ENCODE measurements at regions not wholly inside any gene's neighbourhood (a gene's known extent, or its start where the extent isn't known, plus 50 kb on each side); places are given as distances from the start of the nearest gene placed in this dataset.
A peak's percentile ranks its signal among the peaks of the same experiment; 100 is the strongest.

DNA sequence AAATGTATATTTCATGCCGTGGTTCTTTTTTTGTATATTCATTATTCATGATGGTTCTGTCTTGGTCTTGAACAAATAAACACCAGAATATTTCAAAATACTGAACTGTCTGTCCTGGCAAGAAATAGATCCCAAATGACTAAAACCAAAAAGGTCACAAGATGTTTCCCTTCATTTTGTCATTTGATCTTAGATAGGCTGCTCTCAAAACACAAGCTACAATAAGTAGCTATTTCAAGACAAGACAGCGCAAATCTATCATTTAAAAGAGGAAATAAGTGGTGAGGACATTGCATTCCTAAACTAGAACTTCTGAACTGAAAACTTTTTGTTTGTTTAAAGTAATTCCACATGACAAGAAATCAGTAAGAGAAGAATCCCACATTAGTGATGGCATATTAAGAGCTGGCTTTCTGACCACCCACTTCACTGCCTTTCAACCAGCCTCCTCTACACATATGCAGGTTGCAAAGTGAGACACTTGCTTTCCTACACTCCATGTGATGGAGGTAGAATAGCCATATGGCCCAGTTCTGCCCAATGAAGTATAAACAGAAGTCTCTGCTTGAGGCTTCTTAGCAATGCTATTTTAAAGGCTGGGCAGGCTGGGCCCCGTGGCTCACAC, 54.4 kb upstream of the CCDC28A start:
- Histone ChIP-seq H3K27ac (ENCODE audit: low read depth in 1 of 2, low read length in 2 of 2) (peak overlapping the region in 1 of 2 donors; percentile 42), H3K9ac (ENCODE audit: low read depth in 1 of 2, low read length in 2 of 2) (no peak overlapping the region), H3K9me3 (ENCODE audit: control insufficient read depth in 4 of 4, low read length in 3 of 4) (no peaks in the 10 kb centered on the region), H3K4me1 (ENCODE audit: control insufficient read depth in 4 of 4, insufficient read depth in 4 of 4, low read length in 3 of 4) (peaks cover 6 to 8% (median 6%) of the 10 kb centered on the region in 4 donors), H3K4me3 (ENCODE audit: low read depth in 1 of 3, low read length in 3 of 3) (no peak overlapping the region), H3K27me3 (ENCODE audit: control insufficient read depth in 4 of 4, insufficient read depth in 4 of 4, low read length in 3 of 4) (no peaks in the 10 kb centered on the region), H3K36me3 (ENCODE audit: control insufficient read depth in 4 of 4, insufficient read depth in 3 of 4, low read depth in 1 of 4, low read length in 3 of 4) (no peaks in the 10 kb centered on the region)
- 82% methylated on average over 3 of the region's 3 CpGs for WGBS
- TF ChIP-seq RAD21 (IDR thresholded peaks at IDR 0.05), result peak in 1 of 2 donors; percentile 14
- peak; percentile 93 for TF ChIP-seq NR2F2 (IDR thresholded peaks at IDR 0.05)
- TF ChIP-seq SP1 (IDR thresholded peaks at IDR 0.05), result peak; percentile 17
- TF ChIP-seq EGR1 (IDR thresholded peaks at IDR 0.05; ENCODE audit: low read depth in 2 of 2), result no peak
- no peak for DNase-seq (ENCODE audit: low spot score)

DNA sequence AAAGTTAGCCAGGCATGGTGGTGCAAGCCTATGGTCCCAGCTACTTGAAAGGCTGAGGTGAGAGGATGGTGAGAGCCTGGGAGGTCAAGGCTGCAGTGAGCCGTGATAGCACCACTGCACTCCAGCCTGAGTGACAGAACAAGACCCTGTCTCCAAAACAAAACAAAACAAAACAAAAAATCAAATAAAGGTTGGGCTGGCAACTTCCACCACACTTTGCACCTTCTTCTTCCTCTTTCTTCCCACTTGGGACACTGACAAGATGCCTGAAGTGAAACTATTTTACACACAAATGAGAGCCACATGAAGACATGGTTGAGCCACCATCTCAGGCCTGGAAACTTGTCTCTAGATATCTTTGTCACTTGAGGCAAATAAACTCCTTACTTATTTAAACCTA, 53.8 kb upstream of the CCDC28A start:
- 67% methylated on average over 1 of the region's 1 CpG for WGBS
- TF ChIP-seq YY1 (IDR thresholded peaks at IDR 0.05) (no peak), JUND (IDR thresholded peaks at IDR 0.05) (no peak), SP1 (IDR thresholded peaks at IDR 0.05) (no peak), FOXA1 (IDR thresholded peaks at IDR 0.05) (no peak), NR2F2 (IDR thresholded peaks at IDR 0.05) (no peak), FOXA2 (IDR thresholded peaks at IDR 0.05) (no peak), TAF1 (conservative IDR thresholded peaks at IDR 0.05) (no peak), RXRA (IDR thresholded peaks at IDR 0.05) (no peak), EGR1 (IDR thresholded peaks at IDR 0.05; ENCODE audit: low read depth in 2 of 2) (no peak), RAD21 (IDR thresholded peaks at IDR 0.05) (no peak), HNF4G (IDR thresholded peaks at IDR 0.05) (no peak), GABPA (IDR thresholded peaks at IDR 0.05 in 1 of 2, conservative IDR thresholded peaks at IDR 0.05 in 1 of 2) (no peak), HNF4A (conservative IDR thresholded peaks at IDR 0.05) (no peak)
- TF ChIP-seq, protein P1, sequence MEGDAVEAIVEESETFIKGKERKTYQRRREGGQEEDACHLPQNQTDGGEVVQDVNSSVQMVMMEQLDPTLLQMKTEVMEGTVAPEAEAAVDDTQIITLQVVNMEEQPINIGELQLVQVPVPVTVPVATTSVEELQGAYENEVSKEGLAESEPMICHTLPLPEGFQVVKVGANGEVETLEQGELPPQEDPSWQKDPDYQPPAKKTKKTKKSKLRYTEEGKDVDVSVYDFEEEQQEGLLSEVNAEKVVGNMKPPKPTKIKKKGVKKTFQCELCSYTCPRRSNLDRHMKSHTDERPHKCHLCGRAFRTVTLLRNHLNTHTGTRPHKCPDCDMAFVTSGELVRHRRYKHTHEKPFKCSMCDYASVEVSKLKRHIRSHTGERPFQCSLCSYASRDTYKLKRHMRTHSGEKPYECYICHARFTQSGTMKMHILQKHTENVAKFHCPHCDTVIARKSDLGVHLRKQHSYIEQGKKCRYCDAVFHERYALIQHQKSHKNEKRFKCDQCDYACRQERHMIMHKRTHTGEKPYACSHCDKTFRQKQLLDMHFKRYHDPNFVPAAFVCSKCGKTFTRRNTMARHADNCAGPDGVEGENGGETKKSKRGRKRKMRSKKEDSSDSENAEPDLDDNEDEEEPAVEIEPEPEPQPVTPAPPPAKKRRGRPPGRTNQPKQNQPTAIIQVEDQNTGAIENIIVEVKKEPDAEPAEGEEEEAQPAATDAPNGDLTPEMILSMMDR (IDR thresholded peaks at IDR 0.05; ENCODE audit: low read depth, low read length, missing input control), result no peak
- TF ChIP-seq, protein P2, sequence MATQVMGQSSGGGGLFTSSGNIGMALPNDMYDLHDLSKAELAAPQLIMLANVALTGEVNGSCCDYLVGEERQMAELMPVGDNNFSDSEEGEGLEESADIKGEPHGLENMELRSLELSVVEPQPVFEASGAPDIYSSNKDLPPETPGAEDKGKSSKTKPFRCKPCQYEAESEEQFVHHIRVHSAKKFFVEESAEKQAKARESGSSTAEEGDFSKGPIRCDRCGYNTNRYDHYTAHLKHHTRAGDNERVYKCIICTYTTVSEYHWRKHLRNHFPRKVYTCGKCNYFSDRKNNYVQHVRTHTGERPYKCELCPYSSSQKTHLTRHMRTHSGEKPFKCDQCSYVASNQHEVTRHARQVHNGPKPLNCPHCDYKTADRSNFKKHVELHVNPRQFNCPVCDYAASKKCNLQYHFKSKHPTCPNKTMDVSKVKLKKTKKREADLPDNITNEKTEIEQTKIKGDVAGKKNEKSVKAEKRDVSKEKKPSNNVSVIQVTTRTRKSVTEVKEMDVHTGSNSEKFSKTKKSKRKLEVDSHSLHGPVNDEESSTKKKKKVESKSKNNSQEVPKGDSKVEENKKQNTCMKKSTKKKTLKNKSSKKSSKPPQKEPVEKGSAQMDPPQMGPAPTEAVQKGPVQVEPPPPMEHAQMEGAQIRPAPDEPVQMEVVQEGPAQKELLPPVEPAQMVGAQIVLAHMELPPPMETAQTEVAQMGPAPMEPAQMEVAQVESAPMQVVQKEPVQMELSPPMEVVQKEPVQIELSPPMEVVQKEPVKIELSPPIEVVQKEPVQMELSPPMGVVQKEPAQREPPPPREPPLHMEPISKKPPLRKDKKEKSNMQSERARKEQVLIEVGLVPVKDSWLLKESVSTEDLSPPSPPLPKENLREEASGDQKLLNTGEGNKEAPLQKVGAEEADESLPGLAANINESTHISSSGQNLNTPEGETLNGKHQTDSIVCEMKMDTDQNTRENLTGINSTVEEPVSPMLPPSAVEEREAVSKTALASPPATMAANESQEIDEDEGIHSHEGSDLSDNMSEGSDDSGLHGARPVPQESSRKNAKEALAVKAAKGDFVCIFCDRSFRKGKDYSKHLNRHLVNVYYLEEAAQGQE (IDR thresholded peaks at IDR 0.05), result no peak
- TF ChIP-seq, protein P3, sequence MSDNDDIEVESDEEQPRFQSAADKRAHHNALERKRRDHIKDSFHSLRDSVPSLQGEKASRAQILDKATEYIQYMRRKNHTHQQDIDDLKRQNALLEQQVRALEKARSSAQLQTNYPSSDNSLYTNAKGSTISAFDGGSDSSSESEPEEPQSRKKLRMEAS (IDR thresholded peaks at IDR 0.05), result no peak
- TF ChIP-seq, protein P4, sequence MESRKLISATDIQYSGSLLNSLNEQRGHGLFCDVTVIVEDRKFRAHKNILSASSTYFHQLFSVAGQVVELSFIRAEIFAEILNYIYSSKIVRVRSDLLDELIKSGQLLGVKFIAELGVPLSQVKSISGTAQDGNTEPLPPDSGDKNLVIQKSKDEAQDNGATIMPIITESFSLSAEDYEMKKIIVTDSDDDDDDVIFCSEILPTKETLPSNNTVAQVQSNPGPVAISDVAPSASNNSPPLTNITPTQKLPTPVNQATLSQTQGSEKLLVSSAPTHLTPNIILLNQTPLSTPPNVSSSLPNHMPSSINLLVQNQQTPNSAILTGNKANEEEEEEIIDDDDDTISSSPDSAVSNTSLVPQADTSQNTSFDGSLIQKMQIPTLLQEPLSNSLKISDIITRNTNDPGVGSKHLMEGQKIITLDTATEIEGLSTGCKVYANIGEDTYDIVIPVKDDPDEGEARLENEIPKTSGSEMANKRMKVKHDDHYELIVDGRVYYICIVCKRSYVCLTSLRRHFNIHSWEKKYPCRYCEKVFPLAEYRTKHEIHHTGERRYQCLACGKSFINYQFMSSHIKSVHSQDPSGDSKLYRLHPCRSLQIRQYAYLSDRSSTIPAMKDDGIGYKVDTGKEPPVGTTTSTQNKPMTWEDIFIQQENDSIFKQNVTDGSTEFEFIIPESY (IDR thresholded peaks at IDR 0.05), result no peak
- TF ChIP-seq, protein P5, sequence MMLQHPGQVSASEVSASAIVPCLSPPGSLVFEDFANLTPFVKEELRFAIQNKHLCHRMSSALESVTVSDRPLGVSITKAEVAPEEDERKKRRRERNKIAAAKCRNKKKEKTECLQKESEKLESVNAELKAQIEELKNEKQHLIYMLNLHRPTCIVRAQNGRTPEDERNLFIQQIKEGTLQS (IDR thresholded peaks at IDR 0.05), result no peak

More for the DNA sequence above, 53.8 kb upstream of the CCDC28A start:
- Histone ChIP-seq H3K9me3 (ENCODE audit: control insufficient read depth in 4 of 4, low read length in 3 of 4) (no peaks in the 10 kb centered on the region), H3K36me3 (ENCODE audit: control insufficient read depth in 4 of 4, insufficient read depth in 3 of 4, low read depth in 1 of 4, low read length in 3 of 4) (no peaks in the 10 kb centered on the region), H3K4me1 (ENCODE audit: control insufficient read depth in 4 of 4, insufficient read depth in 4 of 4, low read length in 3 of 4) (peaks cover 6 to 13% (median 11%) of the 10 kb centered on the region in 4 donors), H3K9ac (ENCODE audit: low read depth in 1 of 2, low read length in 2 of 2) (no peak overlapping the region), H3K27ac (ENCODE audit: low read depth in 1 of 2, low read length in 2 of 2) (peak overlapping the region in 1 of 2 donors; percentile 42), H3K27me3 (ENCODE audit: control insufficient read depth in 4 of 4, insufficient read depth in 4 of 4, low read length in 3 of 4) (no peaks in the 10 kb centered on the region), H3K4me3 (ENCODE audit: low read depth in 1 of 3, low read length in 3 of 3) (no peak overlapping the region)
- DNase-seq (ENCODE audit: low spot score), result no peak
